ENCODE measurements at regions not wholly inside any gene's neighbourhood (a gene's known extent, or its start where the extent isn't known, plus 50 kb on each side); places are given as distances from the start of the nearest gene placed in this dataset.

GRCh38 chr3:41131224-41131623, 68.1 kb upstream of the CTNNB1 start:
- DNase-seq (ENCODE audit: low read depth): no peak
- no peak overlapping the region for H3K4me3 ChIP-seq (ENCODE audit: low read depth, low read length)
- no peak for TF ChIP-seq CTCF (IDR thresholded peaks at IDR 0.05; ENCODE audit: low read depth, low read length, missing control alignments)

GRCh38 chr3:41137686-41138111, 61.6 kb upstream of the CTNNB1 start:
- H3K4me3 ChIP-seq (ENCODE audit: low read depth, low read length): no peak overlapping the region
- no peak for DNase-seq (ENCODE audit: low read depth)
- no peak for TF ChIP-seq CTCF (IDR thresholded peaks at IDR 0.05; ENCODE audit: low read depth, low read length, missing control alignments)

GRCh38 chr3:41138146-41138545, 61.2 kb upstream of the CTNNB1 start:
- H3K4me3 ChIP-seq (ENCODE audit: low read depth, low read length): no peak overlapping the region
- TF ChIP-seq CTCF (IDR thresholded peaks at IDR 0.05; ENCODE audit: low read depth, low read length, missing control alignments): no peak
- no peak for DNase-seq (ENCODE audit: low read depth)

GRCh38 chr3:41138601-41139000, 60.7 kb upstream of the CTNNB1 start:
- no peak for TF ChIP-seq CTCF (IDR thresholded peaks at IDR 0.05; ENCODE audit: low read depth, low read length, missing control alignments)

GRCh38 chr3:41140242-41140641, 59.1 kb upstream of the CTNNB1 start:
- H3K4me3 ChIP-seq (ENCODE audit: low read depth, low read length): no peak overlapping the region
- TF ChIP-seq CTCF (IDR thresholded peaks at IDR 0.05; ENCODE audit: low read depth, low read length, missing control alignments): no peak
- no peak for DNase-seq (ENCODE audit: low read depth)

More at GRCh38 chr3:41138601-41139000, 60.7 kb upstream of the CTNNB1 start:
- no peak for DNase-seq (ENCODE audit: low read depth)
- no peak overlapping the region for H3K4me3 ChIP-seq (ENCODE audit: low read depth, low read length)

- no peak for TF ChIP-seq CTCF (IDR thresholded peaks at IDR 0.05; ENCODE audit: low read depth, low read length, missing control alignments)
- H3K4me3 ChIP-seq (ENCODE audit: low read depth, low read length): no peak overlapping the region
- DNase-seq (ENCODE audit: low read depth): no peak
Measured at GRCh38 chr3:41141433-41142167, 57.7 kb upstream of the CTNNB1 start.

All from GM12864 (cell line).